ENCODE measurements at regions not wholly inside any gene's neighbourhood (a gene's known extent, or its start where the extent isn't known, plus 50 kb on each side); places are given as distances from the start of the nearest gene placed in this dataset.

GRCh38 chr2:204344119-204344518, 201.2 kb upstream of the PARD3B start (continued):
- TF ChIP-seq RNF2 (IDR thresholded peaks at IDR 0.05; ENCODE audit: borderline replicate concordance, low read depth) = no peak

- ChIA-PET POLR2A (no interaction called here), CTCF (no interaction called here)
- TF ChIP-seq REST (IDR thresholded peaks at IDR 0.05) (no peak), POLR2AphosphoS2 (conservative IDR thresholded peaks at IDR 0.05; ENCODE audit: low read length) (no peak), MAZ (IDR thresholded peaks at IDR 0.05; ENCODE audit: borderline replicate concordance, low read depth, low read length) (no peak), ZC3H11A (IDR thresholded peaks at IDR 0.05) (no peak), HOXA7 (CRISPR knock-in tag; IDR thresholded peaks at IDR 0.05) (no peak), NR3C1 (IDR thresholded peaks at IDR 0.05) (no peak), FOSB (CRISPR knock-in tag; IDR thresholded peaks at IDR 0.05) (no peak)
- Histone ChIP-seq H3K27ac (no peak overlapping the region), H3K4me1 (no peaks in the 10 kb centered on the region), H3K9me3 (no peaks in the 10 kb centered on the region), H3K4me2 (no peak overlapping the region), H3K4me3 (no peak overlapping the region)
- no peak for FAIRE-seq
- WGBS (ENCODE audit: missing lambda C conversion rate) = 47% methylated on average over 3 of the region's 3 CpGs
- DNase-seq (ENCODE audit: low read depth in 1 of 2, low spot score in 1 of 2) = no peak
- ATAC-seq = no peak
Observed at GRCh38 chr2:204346906-204347305, 198.4 kb upstream of the PARD3B start.

GRCh38 chr2:204353823-204354222, 191.5 kb upstream of the PARD3B start:
- CTCF ChIA-PET = no interaction called here
- Histone ChIP-seq H3K4me2 (no peak overlapping the region), H3K27ac (no peak overlapping the region), H3K9me3 (no peaks in the 10 kb centered on the region), H3K4me1 (no peaks in the 10 kb centered on the region), H3K4me3 (no peak overlapping the region)
- no peak for FAIRE-seq
- DNase-seq (ENCODE audit: low read depth in 1 of 2, low spot score in 1 of 2) = no peak
- WGBS (ENCODE audit: missing lambda C conversion rate) = 65% methylated on average over 4 of the region's 4 CpGs
- POLR2A ChIA-PET = no interaction called here
- ATAC-seq = no peak
- TF ChIP-seq RNF2 (IDR thresholded peaks at IDR 0.05; ENCODE audit: borderline replicate concordance, low read depth) (no peak), POLR2A (IDR thresholded peaks at IDR 0.05; ENCODE audit: low read length) (no peak), SREBF2 (IDR thresholded peaks at IDR 0.05) (no peak), ZFP36 (IDR thresholded peaks at IDR 0.05; ENCODE audit: borderline replicate concordance, partially characterized antibody) (no peak)

GRCh38 chr2:204354442-204354856, 190.8 kb upstream of the PARD3B start:
- CTCF ChIA-PET = no interaction called here
- no peaks in the 10 kb centered on the region for H3K9me3 ChIP-seq
- no peak overlapping the region for H3K27ac ChIP-seq
- TF ChIP-seq RAD21 (conservative IDR thresholded peaks at IDR 0.05 in 1 of 2, IDR thresholded peaks at IDR 0.05 in 1 of 2) (no peak), NFE2L2 (conservative IDR thresholded peaks at IDR 0.05; ENCODE audit: low read length) (no peak), FOSL2 (IDR thresholded peaks at IDR 0.05) (no peak), FOSL2 (CRISPR knock-in tag; IDR thresholded peaks at IDR 0.05) (no peak), HOXB5 (CRISPR knock-in tag; IDR thresholded peaks at IDR 0.05) (no peak), HOXB13 (CRISPR knock-in tag; IDR thresholded peaks at IDR 0.05; ENCODE audit: low read depth) (no peak), JUN (IDR thresholded peaks at IDR 0.05) (no peak), ZNF302 (CRISPR knock-in tag; IDR thresholded peaks at IDR 0.05) (no peak), PBX3 (IDR thresholded peaks at IDR 0.05) (no peak), ESRRA (IDR thresholded peaks at IDR 0.05; ENCODE audit: borderline replicate concordance, low read length) (no peak), RNF2 (IDR thresholded peaks at IDR 0.05; ENCODE audit: borderline replicate concordance, low read depth) (no peak), FOSB (CRISPR knock-in tag; IDR thresholded peaks at IDR 0.05) (no peak), ATOH8 (CRISPR knock-in tag; IDR thresholded peaks at IDR 0.05; ENCODE audit: low read depth) (no peak)
- ATAC-seq = no peak
- DNase-seq (ENCODE audit: low read depth in 1 of 2, low spot score in 1 of 2) = no peak
- POLR2A ChIA-PET = no interaction called here
- 23% methylated on average over 2 of the region's 2 CpGs for WGBS (ENCODE audit: missing lambda C conversion rate)
- no peaks in the 10 kb centered on the region for H3K4me1 ChIP-seq
- FAIRE-seq = no peak
- H3K4me2 ChIP-seq = no peak overlapping the region
- H3K4me3 ChIP-seq = no peak overlapping the region
